ENCODE measurements at regions not wholly inside any gene's neighbourhood (a gene's known extent, or its start where the extent isn't known, plus 50 kb on each side); places are given as distances from the start of the nearest gene placed in this dataset.

GRCh38 chr11:23976841-23977271, 520.0 kb upstream of the LUZP2 start:
- no peak for TF ChIP-seq POLR2A (IDR thresholded peaks at IDR 0.05)
- TF ChIP-seq POLR2AphosphoS5 (IDR thresholded peaks at IDR 0.05; ENCODE audit: insufficient read depth in 1 of 2, low read depth in 1 of 2) = no peak
- no peak for TF ChIP-seq CTCF (IDR thresholded peaks at IDR 0.05)
